CD4-positive, alpha-beta T cell (primary cell): ENCODE measurements at regions not wholly inside any gene's neighbourhood (a gene's known extent, or its start where the extent isn't known, plus 50 kb on each side); places are given as distances from the start of the nearest gene placed in this dataset.
"Not testable (repeated sequence)": the region's sequence is repeated elsewhere in the genome, so short reads cannot be mapped to it uniquely, and the experiment has no call there.

ENCODE experiments used
- ATAC-seq: fragments of 200-7000 bp; cut with Tn5 transposase; one replicate; pipeline ENCODE4 v1.10.0; 2022; ENCODE audit warnings: mild to moderate bottlenecking; ENCODE audit not compliant: poor library complexity
- CTCF ChIA-PET: fragments of 350-600 bp; sonication (Branson Sonifier 250); formaldehyde crosslinking; loops from one replicate; lab custom pipeline; 2021; ENCODE audit warnings: antibody characterized with exemption, inconsistent platforms; lab: Charles Lee
- POLR2A ChIA-PET: fragments of 350-600 bp; sonication (Branson Sonifier 250); formaldehyde crosslinking; loops from one replicate; lab custom pipeline; 2021; ENCODE audit warnings: antibody characterized with exemption, inconsistent platforms; lab: Charles Lee
- DNase-seq, 14 experiments: peaks; one replicate each; pipeline ENCODE4 v3.0.0-alpha.2; 2013 to 2020; ENCODE audit warnings: mixed read lengths in 2 of 14
- H3K27ac ChIP-seq, 2 donors: one replicate each; pipeline versions ENCODE4 v1.5.1 to v1.7.0; 2013; ENCODE audit warnings: low read length in 2 of 2, low read depth in 1 of 2, mild to moderate bottlenecking in 1 of 2
- H3K27me3 ChIP-seq, 2 experiments: 1 replicate in 1 of 2; 2 replicates in 1 of 2; pipeline versions ENCODE4 v1.6.1 to v1.7.0; 2013; ENCODE audit warnings: low read length in 2 of 2, control low read depth in 1 of 2, mild to moderate bottlenecking in 1 of 2, moderate library complexity in 1 of 2; ENCODE audit not compliant: insufficient read depth in 2 of 2, control insufficient read depth in 1 of 2
- H3K36me3 ChIP-seq: one replicate; pipeline ENCODE4 v1.6.1; 2013; ENCODE audit warnings: low read length, control low read depth; ENCODE audit not compliant: insufficient read depth
- H3K4me1 ChIP-seq: one replicate; pipeline ENCODE4 v1.6.1; 2013; ENCODE audit warnings: low read length, control low read depth; ENCODE audit not compliant: insufficient read depth
- H3K4me3 ChIP-seq: one replicate; pipeline ENCODE4 v1.5.1; 2013; ENCODE audit warnings: mild to moderate bottlenecking, low read length, moderate library complexity
- H3K9me3 ChIP-seq, 2 experiments: 1 replicate in 1 of 2; 2 replicates in 1 of 2; pipeline versions ENCODE4 v1.6.1 to v1.7.0; 2013; ENCODE audit warnings: low read length in 2 of 2, mild to moderate bottlenecking in 2 of 2, control low read depth in 1 of 2, moderate library complexity in 1 of 2; ENCODE audit not compliant: control insufficient read depth in 1 of 2, insufficient read depth in 1 of 2
- H3K27ac Mint-ChIP-seq: one replicate; pipeline ENCODE4 v1.8.0; 2020; ENCODE audit warnings: mixed read lengths
- H3K27me3 Mint-ChIP-seq: one replicate; pipeline ENCODE4 v1.8.0; 2021; ENCODE audit warnings: mixed read lengths
- H3K36me3 Mint-ChIP-seq: one replicate; pipeline ENCODE4 v1.8.0; 2021; ENCODE audit warnings: low read depth, mixed read lengths
- H3K4me1 Mint-ChIP-seq: one replicate; pipeline ENCODE4 v1.8.0; 2021; ENCODE audit warnings: low read depth, mixed read lengths
- H3K4me3 Mint-ChIP-seq: one replicate; pipeline ENCODE4 v1.8.0; 2020; ENCODE audit warnings: mild to moderate bottlenecking, mixed read lengths
- H3K9me3 Mint-ChIP-seq: one replicate; pipeline ENCODE4 v1.8.0; 2020; ENCODE audit warnings: mixed read lengths
- CTCF ChIP-seq: fragments of 200-600 bp; IDR thresholded peaks from one replicate; pipeline ENCODE4 v1.8.0; 2022; ENCODE audit warnings: antibody characterized with exemption, mild to moderate bottlenecking
- intact Hi-C, 2 experiments: fragments of 100-400 bp; cut with DNase I in 1 of 2; cut with micrococcal nuclease in 1 of 2; formaldehyde crosslinking; loops; one replicate each; pipeline versions ENCODE4 v1.15.1 to v1.9.0; 2023 to 2025; cut with DNase I, micrococcal nuclease

GRCh38 chr17:34039759-34040555 lies 215.1 kb upstream of the CCL2 start:
- H3K36me3 Mint-ChIP-seq, intact Hi-C loops, H3K4me1 Mint-ChIP-seq: not testable (repeated sequence)

GRCh38 chr17:34045990-34046389 lies 209.1 kb upstream of the CCL2 start:
- ATAC-seq (no peak), DNase-seq (no peak)
- peaks cover 33% of the 10 kb centered on the region for H3K27me3 Mint-ChIP-seq
- no peaks in the 10 kb centered on the region for H3K36me3 Mint-ChIP-seq
- intact Hi-C loops, result no loop called here
- no peak overlapping the region for H3K4me3 Mint-ChIP-seq
- Histone ChIP-seq H3K27ac (no peak overlapping the region), H3K36me3 (no peaks in the 10 kb centered on the region), H3K27me3 (no peaks in the 10 kb centered on the region), H3K4me3 (no peak overlapping the region), H3K9me3 (no peaks in the 10 kb centered on the region), H3K4me1 (no peaks in the 10 kb centered on the region)
- no peak for TF ChIP-seq CTCF
- H3K9me3 Mint-ChIP-seq, result no peaks in the 10 kb centered on the region
- H3K4me1 Mint-ChIP-seq, result no peaks in the 10 kb centered on the region
- POLR2A ChIA-PET, result no interaction called here
- no peak overlapping the region for H3K27ac Mint-ChIP-seq
- CTCF ChIA-PET, result no interaction called here

More at GRCh38 chr17:34039759-34040555, 215.1 kb upstream of the CCL2 start:
- POLR2A ChIA-PET, H3K27ac ChIP-seq, H3K4me3 Mint-ChIP-seq, H3K4me1 ChIP-seq, CTCF ChIA-PET, H3K9me3 Mint-ChIP-seq, H3K27ac Mint-ChIP-seq, H3K9me3 ChIP-seq, H3K4me3 ChIP-seq, H3K36me3 ChIP-seq, H3K27me3 ChIP-seq: not testable (repeated sequence)
- H3K27me3 Mint-ChIP-seq, result peaks cover 22% of the 10 kb centered on the region
- peak in 13 of 14 experiments; percentile 1 to 56 (median 20) for DNase-seq
- peak; percentile 99 for ATAC-seq

DNA sequence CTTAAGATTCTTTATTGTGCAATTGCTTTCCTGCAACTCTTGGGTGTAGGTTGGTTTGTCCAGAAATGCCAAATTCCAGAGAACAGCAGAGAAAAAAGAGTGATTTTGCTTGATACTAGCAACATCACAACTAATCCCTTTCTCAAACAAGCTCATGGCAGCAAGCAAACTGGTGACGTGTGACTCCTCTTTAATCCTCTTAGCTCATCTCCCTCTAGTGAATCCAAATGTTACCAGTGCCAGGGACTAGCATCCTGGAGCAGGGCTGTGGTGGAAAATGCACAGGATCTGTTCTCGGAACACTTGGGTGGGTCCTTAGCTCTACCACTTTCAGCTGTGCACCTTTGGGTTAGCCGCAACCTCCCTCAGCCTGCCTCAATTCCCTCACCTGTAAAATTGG lies 204.0 kb upstream of the CCL2 start:
- peaks cover 32% of the 10 kb centered on the region for H3K27me3 Mint-ChIP-seq
- no peak overlapping the region for H3K27ac Mint-ChIP-seq
- POLR2A ChIA-PET, result no interaction called here
- Histone ChIP-seq H3K4me1 (no peaks in the 10 kb centered on the region), H3K27ac (no peak overlapping the region), H3K9me3 (no peaks in the 10 kb centered on the region), H3K27me3 (no peaks in the 10 kb centered on the region), H3K36me3 (no peaks in the 10 kb centered on the region), H3K4me3 (no peak overlapping the region)
- DNase-seq (no peak), ATAC-seq (no peak)
- H3K4me3 Mint-ChIP-seq, result no peak overlapping the region
- CTCF ChIA-PET, result no interaction called here
- no peaks in the 10 kb centered on the region for H3K4me1 Mint-ChIP-seq
- H3K36me3 Mint-ChIP-seq, result no peaks in the 10 kb centered on the region
- TF ChIP-seq CTCF, result no peak
- intact Hi-C loops, result no loop called here
- H3K9me3 Mint-ChIP-seq, result no peaks in the 10 kb centered on the region

- Mint-ChIP-seq H3K27me3 (peaks cover 38% of the 10 kb centered on the region), H3K4me3 (no peak overlapping the region)
- peaks cover 0 to 3% of the 10 kb centered on the region in 2 experiments for H3K9me3 ChIP-seq
Measured at GRCh38 chr17:34054495-34054894, 200.6 kb upstream of the CCL2 start.

More at GRCh38 chr17:34054495-34054894, 200.6 kb upstream of the CCL2 start:
- POLR2A ChIA-PET, result no interaction called here
- no peak overlapping the region for H3K4me3 ChIP-seq
- no peak overlapping the region for H3K27ac ChIP-seq
- peaks cover 0 to 7% of the 10 kb centered on the region in 2 experiments for H3K27me3 ChIP-seq
- Mint-ChIP-seq H3K4me1 (no peaks in the 10 kb centered on the region), H3K9me3 (peaks cover 2% of the 10 kb centered on the region), H3K36me3 (no peaks in the 10 kb centered on the region), H3K27ac (no peak overlapping the region)
- no peaks in the 10 kb centered on the region for H3K4me1 ChIP-seq
- ATAC-seq (no peak), DNase-seq (no peak)
- intact Hi-C loops, result no loop called here
- no peak for TF ChIP-seq CTCF
- H3K36me3 ChIP-seq, result no peaks in the 10 kb centered on the region
- CTCF ChIA-PET, result interaction anchor here (0.6 kb wide), 1 partner anchor 17 kb away, joined by 3 read pairs; no protein-coding TSS in a partner anchor
